ENCODE measurements at regions not wholly inside any gene's neighbourhood (a gene's known extent, or its start where the extent isn't known, plus 50 kb on each side); places are given as distances from the start of the nearest gene placed in this dataset.
"Not testable (repeated sequence)": the region's sequence is repeated elsewhere in the genome, so short reads cannot be mapped to it uniquely, and the experiment has no call there.

DNA sequence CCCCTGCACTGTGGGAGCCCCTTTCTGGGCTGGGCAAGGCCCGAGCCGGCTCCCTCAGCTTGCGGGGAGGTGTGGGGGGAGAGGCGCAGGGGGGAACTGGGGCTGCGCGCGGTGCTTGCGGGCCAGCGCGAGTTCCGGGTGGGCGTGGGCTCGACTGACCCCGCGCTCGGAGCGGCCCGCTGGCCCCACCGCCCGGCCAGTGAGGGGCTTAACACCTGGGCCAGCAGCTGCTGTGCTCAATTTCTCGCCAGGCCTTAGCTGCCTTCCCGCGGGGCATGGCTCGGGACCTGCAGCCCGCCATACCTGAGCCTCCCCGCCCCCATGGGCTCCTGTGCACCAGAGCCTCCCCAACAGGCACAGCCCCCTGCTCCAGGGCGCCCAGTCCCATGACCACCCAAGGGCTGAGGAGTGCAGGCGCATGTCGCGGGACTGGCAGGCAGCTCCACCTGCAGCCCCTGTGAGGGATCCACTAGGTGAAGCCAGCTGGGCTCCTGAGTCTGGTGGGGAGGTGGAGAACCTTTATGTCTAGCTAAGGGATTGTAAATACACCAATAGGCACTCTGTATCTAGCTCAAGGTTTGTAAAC, 122.8 kb upstream of the FAT4 start:
- DNase-seq; H3K36me3 ChIP-seq (ENCODE audit: control insufficient read depth, insufficient read depth, low read length); H3K27ac ChIP-seq (ENCODE audit: low read length); H3K4me1 ChIP-seq (ENCODE audit: control insufficient read depth, insufficient read depth, low read length); H3K4me3 ChIP-seq (ENCODE audit: low read length); H3K27me3 ChIP-seq (ENCODE audit: control insufficient read depth, insufficient read depth, low read length); H3K9me3 ChIP-seq (ENCODE audit: control insufficient read depth, low read depth, low read length): not testable (repeated sequence)
- no CpG with 5 or more reads among the region's 30 CpGs for WGBS (ENCODE audit: insufficient coverage, low lambda C conversion rate)

DNA sequence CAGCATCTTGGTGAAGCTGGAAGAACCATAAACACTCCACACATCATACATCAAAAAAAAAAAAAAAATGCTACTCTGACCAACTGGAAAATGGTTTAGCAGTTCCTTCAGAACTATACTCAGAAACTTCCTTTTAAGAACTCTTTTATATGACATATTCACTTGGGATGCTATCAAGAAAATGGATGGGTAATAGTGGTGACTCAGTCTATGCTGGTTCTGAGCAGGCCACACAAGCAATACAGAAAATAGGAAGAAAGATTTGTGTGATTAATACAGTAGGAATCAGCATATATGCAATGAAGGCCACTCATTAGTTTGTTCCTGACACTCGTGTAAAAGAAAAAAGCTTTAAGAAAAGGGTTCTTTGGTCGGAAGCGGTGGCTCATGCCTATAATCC, 123.5 kb upstream of the FAT4 start:
- Histone ChIP-seq H3K4me1 (ENCODE audit: control insufficient read depth, insufficient read depth, low read length) (no peaks in the 10 kb centered on the region), H3K36me3 (ENCODE audit: control insufficient read depth, insufficient read depth, low read length) (no peaks in the 10 kb centered on the region), H3K27ac (ENCODE audit: low read length) (no peak overlapping the region), H3K4me3 (ENCODE audit: low read length) (no peak overlapping the region), H3K9me3 (ENCODE audit: control insufficient read depth, low read depth, low read length) (peaks cover 8% of the 10 kb centered on the region), H3K27me3 (ENCODE audit: control insufficient read depth, insufficient read depth, low read length) (no peaks in the 10 kb centered on the region)
- DNase-seq = no peak
- no CpG with 5 or more reads among the region's 3 CpGs for WGBS (ENCODE audit: insufficient coverage, low lambda C conversion rate)

DNA sequence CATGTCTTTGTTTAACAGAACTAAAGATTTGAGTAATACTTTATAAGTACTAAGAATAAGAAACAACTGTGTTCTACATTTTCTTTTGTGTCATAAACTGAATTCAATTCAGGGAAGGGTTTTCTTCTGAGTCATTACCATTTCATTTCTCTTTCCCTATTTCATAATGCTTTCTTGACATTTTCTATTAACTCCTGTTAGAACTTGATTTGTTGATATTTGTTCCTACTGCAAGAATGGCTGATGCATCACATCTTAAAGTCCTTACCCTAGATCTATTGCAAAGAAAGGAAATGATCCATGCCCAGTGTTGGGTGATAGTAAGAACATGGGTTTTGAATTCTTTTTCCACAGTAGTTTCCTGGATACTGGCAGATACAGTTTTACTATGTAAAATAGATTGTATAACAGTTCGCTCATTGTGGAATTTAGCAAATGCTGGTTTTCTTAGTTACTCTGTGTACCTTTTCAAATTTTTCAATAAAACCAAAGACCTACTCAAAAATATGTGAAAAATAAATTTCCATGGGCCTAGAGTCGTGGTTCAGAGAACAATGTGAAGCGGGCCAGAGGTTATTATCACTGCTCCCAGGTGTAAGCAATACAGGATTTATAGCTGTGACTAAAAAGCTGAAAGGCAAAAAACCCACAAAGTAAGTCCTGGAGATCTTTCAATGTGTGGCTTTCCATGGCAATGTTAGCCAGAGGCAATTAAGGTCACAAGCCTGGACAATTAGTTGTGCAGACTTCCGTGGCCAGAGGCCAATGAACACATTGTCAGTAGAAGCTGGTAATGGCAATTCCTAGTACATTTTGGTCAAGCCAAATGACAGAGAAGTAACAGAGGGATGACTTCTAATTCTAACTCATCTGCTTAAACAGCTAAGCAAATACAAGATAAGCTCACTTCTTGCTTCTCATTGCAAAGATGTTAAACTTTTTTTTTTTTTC, 127.3 kb upstream of the FAT4 start:
- H3K27me3 ChIP-seq (ENCODE audit: control insufficient read depth, insufficient read depth, low read length) = no peaks in the 10 kb centered on the region
- peaks cover 8% of the 10 kb centered on the region for H3K9me3 ChIP-seq (ENCODE audit: control insufficient read depth, low read depth, low read length)
- H3K36me3 ChIP-seq (ENCODE audit: control insufficient read depth, insufficient read depth, low read length) = no peaks in the 10 kb centered on the region
- no peak overlapping the region for H3K27ac ChIP-seq (ENCODE audit: low read length)
- no peaks in the 10 kb centered on the region for H3K4me1 ChIP-seq (ENCODE audit: control insufficient read depth, insufficient read depth, low read length)
- WGBS (ENCODE audit: insufficient coverage, low lambda C conversion rate) = 83% methylated on average over 1 of the region's 4 CpGs
- no peak for DNase-seq
- H3K4me3 ChIP-seq (ENCODE audit: low read length) = no peak overlapping the region

DNA sequence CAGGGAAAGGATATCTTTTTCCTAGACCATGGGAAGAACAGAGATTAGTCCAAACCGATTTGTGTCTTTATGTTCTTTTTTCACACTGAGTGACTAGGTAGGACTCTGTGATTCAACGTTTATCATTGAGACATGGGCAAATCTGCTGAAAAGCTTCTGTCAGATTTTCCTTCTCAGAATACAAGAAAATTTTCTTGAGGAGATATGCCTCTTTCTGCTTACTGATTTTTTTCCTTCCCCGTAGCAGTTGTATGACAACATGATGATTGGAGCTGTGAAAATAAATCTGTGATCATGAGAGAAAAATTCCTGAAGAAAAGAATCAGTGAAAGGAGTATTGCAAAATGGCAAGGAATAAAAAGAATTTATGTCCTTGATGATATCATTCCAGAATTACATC, 130.6 kb upstream of the FAT4 start:
- DNase-seq = no peak
- no peaks in the 10 kb centered on the region for H3K27me3 ChIP-seq (ENCODE audit: control insufficient read depth, insufficient read depth, low read length)
- H3K4me3 ChIP-seq (ENCODE audit: low read length) = no peak overlapping the region
- H3K36me3 ChIP-seq (ENCODE audit: control insufficient read depth, insufficient read depth, low read length) = no peaks in the 10 kb centered on the region
- H3K4me1 ChIP-seq (ENCODE audit: control insufficient read depth, insufficient read depth, low read length) = no peaks in the 10 kb centered on the region
- WGBS (ENCODE audit: insufficient coverage, low lambda C conversion rate) = no CpG with 5 or more reads among the region's 3 CpGs
- H3K27ac ChIP-seq (ENCODE audit: low read length) = no peak overlapping the region
- no peaks in the 10 kb centered on the region for H3K9me3 ChIP-seq (ENCODE audit: control insufficient read depth, low read depth, low read length)

DNA sequence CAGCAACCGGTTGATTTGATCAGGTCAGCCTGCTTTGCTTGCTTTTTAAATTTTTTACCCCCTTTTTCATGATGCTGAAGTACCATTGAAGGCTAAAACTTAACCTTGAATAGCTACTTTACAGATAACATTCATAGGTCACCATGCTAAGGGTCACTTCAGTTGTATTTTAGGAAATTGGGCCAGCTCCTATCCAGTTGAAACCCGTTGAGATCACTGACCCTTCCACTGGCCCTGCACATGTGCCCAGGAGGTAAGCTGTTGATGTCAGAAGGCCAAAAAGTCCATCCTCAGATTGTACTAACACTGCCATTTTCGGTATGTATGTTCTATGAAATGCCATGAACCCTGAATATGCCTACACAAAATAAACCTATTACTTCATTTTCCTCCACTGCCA, 133.0 kb upstream of the FAT4 start:
- Histone ChIP-seq H3K4me3 (ENCODE audit: low read length) (no peak overlapping the region), H3K27ac (ENCODE audit: low read length) (no peak overlapping the region), H3K36me3 (ENCODE audit: control insufficient read depth, insufficient read depth, low read length) (no peaks in the 10 kb centered on the region), H3K27me3 (ENCODE audit: control insufficient read depth, insufficient read depth, low read length) (no peaks in the 10 kb centered on the region), H3K4me1 (ENCODE audit: control insufficient read depth, insufficient read depth, low read length) (no peaks in the 10 kb centered on the region), H3K9me3 (ENCODE audit: control insufficient read depth, low read depth, low read length) (no peaks in the 10 kb centered on the region)
- WGBS (ENCODE audit: insufficient coverage, low lambda C conversion rate) = no CpG with 5 or more reads among the region's 3 CpGs
- DNase-seq = no peak

DNA sequence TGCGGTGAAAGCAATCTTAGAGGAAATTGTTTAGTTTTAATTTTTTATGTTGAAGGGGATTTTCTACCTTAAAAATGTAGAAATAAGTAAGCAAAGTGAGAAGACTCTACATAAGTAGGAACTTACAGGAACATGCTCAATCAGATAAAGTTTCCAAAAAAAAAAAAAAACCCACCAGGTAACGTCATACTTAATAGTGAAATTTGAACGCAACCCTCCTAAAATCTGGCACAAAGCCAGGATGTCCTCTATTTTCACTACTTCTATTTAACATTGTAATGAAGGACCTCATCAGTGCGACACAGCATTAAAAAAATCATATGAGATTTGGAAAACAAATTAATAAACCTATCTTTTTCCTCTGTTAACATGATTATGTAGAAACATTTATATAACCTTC, 135.0 kb upstream of the FAT4 start:
- no peak overlapping the region for H3K27ac ChIP-seq (ENCODE audit: low read length)
- no peaks in the 10 kb centered on the region for H3K27me3 ChIP-seq (ENCODE audit: control insufficient read depth, insufficient read depth, low read length)
- no peaks in the 10 kb centered on the region for H3K9me3 ChIP-seq (ENCODE audit: control insufficient read depth, low read depth, low read length)
- 96% methylated on average over 4 of the region's 4 CpGs for WGBS (ENCODE audit: insufficient coverage, low lambda C conversion rate)
- no peak for DNase-seq
- H3K4me3 ChIP-seq (ENCODE audit: low read length) = no peak overlapping the region
- H3K4me1 ChIP-seq (ENCODE audit: control insufficient read depth, insufficient read depth, low read length) = no peaks in the 10 kb centered on the region
- H3K36me3 ChIP-seq (ENCODE audit: control insufficient read depth, insufficient read depth, low read length) = no peaks in the 10 kb centered on the region

DNA sequence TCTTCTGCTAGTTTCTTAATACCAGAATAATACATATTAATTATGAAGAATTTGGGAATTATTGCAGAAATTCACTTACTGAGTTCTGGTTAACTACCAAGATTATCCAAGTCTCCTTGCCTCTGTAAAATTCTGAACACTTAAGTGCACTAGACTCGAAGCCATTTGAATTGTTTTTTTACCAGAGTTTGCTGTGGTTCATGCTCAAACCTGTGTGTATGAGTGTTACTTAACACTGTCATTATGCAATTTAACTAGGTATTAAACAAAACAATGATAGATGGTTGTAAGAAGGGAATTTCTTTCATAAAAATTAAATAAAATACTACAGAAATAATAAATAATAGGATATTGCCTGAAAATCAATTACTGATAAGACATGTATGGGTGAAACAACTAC, 145.6 kb upstream of the FAT4 start:
- Histone ChIP-seq H3K9me3 (ENCODE audit: control insufficient read depth, low read depth, low read length) (no peaks in the 10 kb centered on the region), H3K27me3 (ENCODE audit: control insufficient read depth, insufficient read depth, low read length) (no peaks in the 10 kb centered on the region), H3K36me3 (ENCODE audit: control insufficient read depth, insufficient read depth, low read length) (no peaks in the 10 kb centered on the region), H3K4me1 (ENCODE audit: control insufficient read depth, insufficient read depth, low read length) (no peaks in the 10 kb centered on the region), H3K27ac (ENCODE audit: low read length) (no peak overlapping the region), H3K4me3 (ENCODE audit: low read length) (no peak overlapping the region)
- no peak for DNase-seq
- 100% methylated on average over 1 of the region's 1 CpG for WGBS (ENCODE audit: insufficient coverage, low lambda C conversion rate)

DNA sequence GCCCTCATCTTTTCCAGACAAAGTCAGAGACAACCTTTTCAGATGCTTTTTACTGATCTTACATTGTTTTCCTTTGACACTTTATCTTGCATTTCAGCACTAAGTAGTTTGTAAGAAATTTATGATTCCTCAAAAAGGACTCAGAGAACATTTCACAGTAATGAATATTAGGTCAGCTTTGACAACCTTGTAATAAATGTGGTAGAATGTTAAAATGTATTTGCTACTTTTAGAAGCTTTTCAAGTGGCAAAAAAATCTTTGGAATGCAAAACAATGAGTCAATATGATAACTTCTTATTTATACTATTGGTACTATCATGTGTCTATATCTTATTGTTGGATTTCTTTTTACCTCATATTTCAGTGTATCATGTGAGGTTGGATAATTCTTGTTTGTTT, 146.2 kb upstream of the FAT4 start:
- no peaks in the 10 kb centered on the region for H3K4me1 ChIP-seq (ENCODE audit: control insufficient read depth, insufficient read depth, low read length)
- DNase-seq = no peak
- no peaks in the 10 kb centered on the region for H3K27me3 ChIP-seq (ENCODE audit: control insufficient read depth, insufficient read depth, low read length)
- no peaks in the 10 kb centered on the region for H3K9me3 ChIP-seq (ENCODE audit: control insufficient read depth, low read depth, low read length)
- H3K36me3 ChIP-seq (ENCODE audit: control insufficient read depth, insufficient read depth, low read length) = no peaks in the 10 kb centered on the region
- H3K27ac ChIP-seq (ENCODE audit: low read length) = no peak overlapping the region
- H3K4me3 ChIP-seq (ENCODE audit: low read length) = no peak overlapping the region

DNA sequence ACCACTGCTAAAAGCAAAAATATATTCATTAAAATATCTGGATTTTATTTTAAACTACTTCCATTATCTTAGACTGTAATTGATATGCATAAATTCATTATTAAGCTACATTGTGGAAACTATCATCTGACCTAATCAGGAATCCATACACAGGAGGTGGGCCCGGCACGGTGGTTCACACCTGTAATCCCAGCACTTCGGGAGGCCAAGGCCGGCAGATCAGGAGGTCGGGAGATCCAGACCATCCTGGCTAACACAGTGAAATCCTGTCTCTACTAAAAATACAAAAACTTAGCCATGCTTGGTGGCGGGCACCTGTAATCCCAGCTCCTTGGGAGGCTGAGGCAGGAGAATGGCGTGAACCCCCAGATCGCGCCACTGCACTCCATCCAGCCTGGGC, 148.7 kb upstream of the FAT4 start:
- not testable (repeated sequence) for H3K9me3 ChIP-seq (ENCODE audit: control insufficient read depth, low read depth, low read length); H3K4me1 ChIP-seq (ENCODE audit: control insufficient read depth, insufficient read depth, low read length); DNase-seq; H3K4me3 ChIP-seq (ENCODE audit: low read length); H3K27ac ChIP-seq (ENCODE audit: low read length); H3K27me3 ChIP-seq (ENCODE audit: control insufficient read depth, insufficient read depth, low read length); H3K36me3 ChIP-seq (ENCODE audit: control insufficient read depth, insufficient read depth, low read length)
- no CpG with 5 or more reads among the region's 9 CpGs for WGBS (ENCODE audit: insufficient coverage, low lambda C conversion rate)

DNA sequence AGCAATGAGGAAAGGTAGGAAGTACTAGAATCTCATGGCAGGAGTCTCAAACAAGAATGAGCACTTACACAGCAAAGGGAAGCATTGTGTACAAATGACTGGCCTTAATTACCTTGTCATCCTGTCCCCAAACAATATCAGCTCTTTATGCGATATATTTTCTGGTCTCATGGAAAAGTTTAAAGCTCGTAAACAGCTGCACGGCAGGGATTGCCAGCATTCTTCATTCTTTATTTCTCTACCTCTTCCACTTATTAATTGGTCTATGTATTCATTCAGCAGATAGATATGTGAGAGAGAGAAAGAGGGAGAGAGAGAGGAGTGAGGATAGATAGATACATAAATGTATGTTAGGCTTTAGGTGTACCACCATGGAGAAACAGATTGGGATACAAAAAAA, 155.8 kb upstream of the FAT4 start:
- Histone ChIP-seq H3K4me1 (ENCODE audit: control insufficient read depth, insufficient read depth, low read length) (no peaks in the 10 kb centered on the region), H3K4me3 (ENCODE audit: low read length) (no peak overlapping the region), H3K36me3 (ENCODE audit: control insufficient read depth, insufficient read depth, low read length) (no peaks in the 10 kb centered on the region), H3K27me3 (ENCODE audit: control insufficient read depth, insufficient read depth, low read length) (no peaks in the 10 kb centered on the region), H3K9me3 (ENCODE audit: control insufficient read depth, low read depth, low read length) (no peaks in the 10 kb centered on the region), H3K27ac (ENCODE audit: low read length) (no peak overlapping the region)
- DNase-seq = no peak
- WGBS (ENCODE audit: insufficient coverage, low lambda C conversion rate) = no CpG with 5 or more reads among the region's 3 CpGs

DNA sequence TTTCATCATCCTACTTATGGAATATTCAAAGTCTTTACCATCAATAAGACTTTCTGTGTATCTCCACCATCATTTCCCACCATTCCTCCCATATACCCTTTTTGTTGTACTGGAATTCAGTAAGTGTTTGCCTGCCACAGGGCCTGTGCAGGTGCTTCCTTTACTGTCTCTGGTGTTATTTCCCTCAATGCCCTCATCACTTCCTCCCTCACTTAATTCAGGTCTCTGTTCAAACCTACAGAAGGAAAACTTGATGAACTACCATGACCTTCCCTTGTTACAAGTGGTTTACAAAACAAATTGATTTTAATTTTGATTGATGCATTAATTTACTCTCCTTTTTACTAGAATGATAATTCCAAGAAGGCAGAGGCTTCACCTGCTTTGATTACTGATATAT, 159.5 kb upstream of the FAT4 start:
- H3K9me3 ChIP-seq (ENCODE audit: control insufficient read depth, low read depth, low read length) = no peaks in the 10 kb centered on the region
- H3K27me3 ChIP-seq (ENCODE audit: control insufficient read depth, insufficient read depth, low read length) = no peaks in the 10 kb centered on the region
- H3K4me1 ChIP-seq (ENCODE audit: control insufficient read depth, insufficient read depth, low read length) = no peaks in the 10 kb centered on the region
- no peak overlapping the region for H3K27ac ChIP-seq (ENCODE audit: low read length)
- no peaks in the 10 kb centered on the region for H3K36me3 ChIP-seq (ENCODE audit: control insufficient read depth, insufficient read depth, low read length)
- no peak for DNase-seq
- no peak overlapping the region for H3K4me3 ChIP-seq (ENCODE audit: low read length)

Data from large intestine (tissue), 3 donors.